GM06990 (cell line): ENCODE measurements at regions not wholly inside any gene's neighbourhood (a gene's known extent, or its start where the extent isn't known, plus 50 kb on each side); places are given as distances from the start of the nearest gene placed in this dataset.

ENCODE experiments used
- DNase-seq: peaks from one replicate; pipeline ENCODE4 v3.0.0-alpha.2; 2011; ENCODE audit not compliant: insufficient read length; ENCODE audit errors: extremely low read depth
- H3K27me3 ChIP-seq: replicated peaks from 2 replicates; pipeline ENCODE4 v1.6.0; 2011; ENCODE audit warnings: low read length; ENCODE audit not compliant: control insufficient read depth, insufficient read depth
- H3K36me3 ChIP-seq: 2 replicates; pipeline ENCODE4 v1.5.1; 2011; ENCODE audit warnings: low read length; ENCODE audit not compliant: control insufficient read depth, insufficient read depth
- H3K4me3 ChIP-seq: replicated peaks from 2 replicates; pipeline ENCODE4 v1.5.1; 2011; ENCODE audit warnings: low read depth, mild to moderate bottlenecking, control low read depth, low read length
- TF ChIP-seq, protein P1 (sequence below): IDR thresholded peaks from 2 replicates; pipeline ENCODE4 v1.5.1; 2011; ENCODE audit warnings: low read length, control low read depth, mild to moderate bottlenecking, inconsistent platforms; ENCODE audit not compliant: insufficient read depth, poor library complexity, severe bottlenecking

DNA sequence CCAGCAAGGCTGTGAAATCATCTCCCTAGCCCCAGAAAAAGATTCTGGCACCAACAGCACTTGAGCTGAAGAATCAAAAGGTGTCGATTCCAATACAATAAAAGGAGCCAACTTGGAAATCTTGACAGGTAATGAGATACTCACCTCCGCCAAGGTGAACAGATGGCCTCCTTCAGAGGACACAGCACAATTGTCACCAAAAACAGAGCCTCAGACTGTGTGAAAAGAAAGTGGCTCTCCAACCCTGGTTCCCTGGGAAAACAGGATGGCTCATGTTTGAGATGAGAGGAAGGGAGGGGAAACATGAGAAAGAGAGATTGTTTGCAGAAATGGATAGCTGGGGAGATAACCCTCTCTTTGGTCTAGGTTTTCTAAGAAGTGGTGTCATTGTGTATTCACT, 168.9 kb downstream of the HS3ST1 start:
- no peaks in the 10 kb centered on the region for H3K27me3 ChIP-seq
- TF ChIP-seq, protein P1, sequence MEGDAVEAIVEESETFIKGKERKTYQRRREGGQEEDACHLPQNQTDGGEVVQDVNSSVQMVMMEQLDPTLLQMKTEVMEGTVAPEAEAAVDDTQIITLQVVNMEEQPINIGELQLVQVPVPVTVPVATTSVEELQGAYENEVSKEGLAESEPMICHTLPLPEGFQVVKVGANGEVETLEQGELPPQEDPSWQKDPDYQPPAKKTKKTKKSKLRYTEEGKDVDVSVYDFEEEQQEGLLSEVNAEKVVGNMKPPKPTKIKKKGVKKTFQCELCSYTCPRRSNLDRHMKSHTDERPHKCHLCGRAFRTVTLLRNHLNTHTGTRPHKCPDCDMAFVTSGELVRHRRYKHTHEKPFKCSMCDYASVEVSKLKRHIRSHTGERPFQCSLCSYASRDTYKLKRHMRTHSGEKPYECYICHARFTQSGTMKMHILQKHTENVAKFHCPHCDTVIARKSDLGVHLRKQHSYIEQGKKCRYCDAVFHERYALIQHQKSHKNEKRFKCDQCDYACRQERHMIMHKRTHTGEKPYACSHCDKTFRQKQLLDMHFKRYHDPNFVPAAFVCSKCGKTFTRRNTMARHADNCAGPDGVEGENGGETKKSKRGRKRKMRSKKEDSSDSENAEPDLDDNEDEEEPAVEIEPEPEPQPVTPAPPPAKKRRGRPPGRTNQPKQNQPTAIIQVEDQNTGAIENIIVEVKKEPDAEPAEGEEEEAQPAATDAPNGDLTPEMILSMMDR = no peak
- no peak overlapping the region for H3K4me3 ChIP-seq
- no peaks in the 10 kb centered on the region for H3K36me3 ChIP-seq
- no peak for DNase-seq

DNA sequence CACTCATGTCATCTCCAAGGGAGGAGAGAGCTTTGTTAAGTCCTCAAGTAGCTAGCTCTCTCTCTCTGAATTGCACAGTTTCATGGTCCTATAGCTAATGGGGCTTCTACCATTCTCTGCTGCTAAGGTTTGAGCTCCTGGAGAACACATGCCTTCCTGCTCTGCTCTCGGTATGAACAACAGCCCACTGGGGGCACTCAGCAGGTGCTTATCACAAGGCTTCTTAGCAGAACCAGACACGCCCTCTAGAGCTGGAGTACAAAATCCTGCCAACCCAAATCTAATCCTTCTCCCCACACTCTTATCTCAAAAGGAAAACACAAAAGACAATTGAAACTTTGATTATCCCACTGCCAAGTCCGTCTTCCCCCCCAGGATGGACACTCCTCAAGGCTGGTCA, 176.5 kb downstream of the HS3ST1 start:
- Histone ChIP-seq H3K4me3 (no peak overlapping the region), H3K36me3 (no peaks in the 10 kb centered on the region), H3K27me3 (no peaks in the 10 kb centered on the region)
- DNase-seq = no peak
- TF ChIP-seq, protein P1 = peak; percentile 11

DNA sequence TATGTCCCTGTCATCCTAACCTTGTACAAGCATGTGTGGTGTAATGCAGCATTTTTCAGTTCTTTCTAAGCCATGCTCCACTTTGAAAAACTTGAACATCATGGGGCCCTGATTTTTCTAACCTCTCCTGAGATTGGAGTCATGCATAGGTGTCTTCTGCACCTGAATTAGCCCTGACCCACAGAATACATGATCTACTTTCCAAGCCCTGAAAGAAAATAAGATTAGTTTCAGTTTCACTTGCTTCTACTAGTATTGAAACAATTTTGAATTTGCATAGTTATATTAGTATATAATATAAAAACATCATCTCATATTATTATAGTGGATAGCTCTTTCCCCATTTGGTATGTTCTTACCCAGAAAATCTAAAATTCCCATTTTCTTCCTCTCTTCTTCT, 178.2 kb downstream of the HS3ST1 start:
- H3K36me3 ChIP-seq = no peaks in the 10 kb centered on the region
- no peak for DNase-seq
- TF ChIP-seq, protein P1 = no peak
- H3K27me3 ChIP-seq = no peaks in the 10 kb centered on the region
- no peak overlapping the region for H3K4me3 ChIP-seq

DNA sequence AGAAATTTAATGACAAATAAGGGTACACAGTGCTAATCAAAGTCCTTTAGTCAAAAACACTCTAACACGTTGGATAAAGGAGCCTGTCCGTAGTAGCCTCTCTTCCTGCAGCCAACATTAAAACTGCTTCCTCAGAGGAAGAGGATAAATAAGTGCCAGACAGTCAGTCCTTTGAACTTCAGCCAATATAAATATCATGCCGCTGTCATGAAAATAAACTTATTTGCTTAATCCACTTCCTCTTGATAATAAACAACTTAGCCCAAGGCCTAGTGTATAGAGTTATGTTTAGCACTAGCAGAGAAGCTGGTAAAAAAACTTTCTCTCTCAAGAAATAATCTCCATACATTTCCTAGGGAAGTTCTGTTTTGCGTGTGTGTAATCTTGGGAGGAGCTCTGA, 196.7 kb downstream of the HS3ST1 start:
- DNase-seq = no peak
- Histone ChIP-seq H3K27me3 (no peaks in the 10 kb centered on the region), H3K4me3 (no peak overlapping the region), H3K36me3 (no peaks in the 10 kb centered on the region)
- TF ChIP-seq, protein P1 = no peak

DNA sequence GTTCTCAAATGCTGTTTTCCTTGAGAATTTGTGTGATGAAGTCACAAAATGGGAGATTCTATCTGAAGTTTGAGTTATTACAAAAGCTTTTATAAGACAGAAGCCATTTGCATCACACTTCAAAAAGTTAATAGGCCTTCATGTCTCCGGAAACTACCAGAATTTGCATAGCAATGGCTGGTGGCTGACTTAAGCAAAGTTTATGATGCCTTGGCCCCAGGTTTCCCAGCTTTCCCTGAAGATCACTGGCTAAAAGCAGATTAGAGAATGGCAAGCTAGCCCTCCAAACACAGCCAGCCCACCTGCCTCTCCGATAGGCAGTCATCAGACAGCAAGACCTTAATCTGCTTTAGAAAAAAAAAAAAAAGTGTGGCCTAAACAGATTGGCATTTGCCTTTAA, 197.8 kb downstream of the HS3ST1 start:
- Histone ChIP-seq H3K4me3 (no peak overlapping the region), H3K27me3 (no peaks in the 10 kb centered on the region), H3K36me3 (no peaks in the 10 kb centered on the region)
- TF ChIP-seq, protein P1 = no peak
- DNase-seq = no peak

DNA sequence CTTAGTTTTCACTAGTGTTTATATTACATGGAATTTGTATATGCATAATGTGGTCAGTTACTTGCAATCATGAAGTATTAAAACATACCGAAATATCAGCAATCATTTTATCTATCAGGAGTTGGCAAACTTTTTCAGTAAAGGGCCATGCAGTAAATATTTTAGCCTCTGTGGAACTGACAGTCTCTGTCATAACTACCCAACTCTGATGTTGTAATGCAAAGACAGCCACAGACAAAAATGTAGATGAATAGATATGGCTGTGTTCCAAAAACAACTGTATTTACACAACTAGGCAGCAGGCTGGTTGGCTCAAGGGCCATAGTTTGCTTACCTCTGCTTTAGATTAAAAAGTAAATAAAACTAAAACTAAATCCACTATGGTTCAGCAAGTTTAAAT, 200.2 kb downstream of the HS3ST1 start:
- no peak for DNase-seq
- TF ChIP-seq, protein P1 = no peak

More for the DNA sequence above, 200.2 kb downstream of the HS3ST1 start:
- Histone ChIP-seq H3K36me3 (no peaks in the 10 kb centered on the region), H3K4me3 (no peak overlapping the region), H3K27me3 (no peaks in the 10 kb centered on the region)
